ENCODE measurements at regions not wholly inside any gene's neighbourhood (a gene's known extent, or its start where the extent isn't known, plus 50 kb on each side); places are given as distances from the start of the nearest gene placed in this dataset.

DNA sequence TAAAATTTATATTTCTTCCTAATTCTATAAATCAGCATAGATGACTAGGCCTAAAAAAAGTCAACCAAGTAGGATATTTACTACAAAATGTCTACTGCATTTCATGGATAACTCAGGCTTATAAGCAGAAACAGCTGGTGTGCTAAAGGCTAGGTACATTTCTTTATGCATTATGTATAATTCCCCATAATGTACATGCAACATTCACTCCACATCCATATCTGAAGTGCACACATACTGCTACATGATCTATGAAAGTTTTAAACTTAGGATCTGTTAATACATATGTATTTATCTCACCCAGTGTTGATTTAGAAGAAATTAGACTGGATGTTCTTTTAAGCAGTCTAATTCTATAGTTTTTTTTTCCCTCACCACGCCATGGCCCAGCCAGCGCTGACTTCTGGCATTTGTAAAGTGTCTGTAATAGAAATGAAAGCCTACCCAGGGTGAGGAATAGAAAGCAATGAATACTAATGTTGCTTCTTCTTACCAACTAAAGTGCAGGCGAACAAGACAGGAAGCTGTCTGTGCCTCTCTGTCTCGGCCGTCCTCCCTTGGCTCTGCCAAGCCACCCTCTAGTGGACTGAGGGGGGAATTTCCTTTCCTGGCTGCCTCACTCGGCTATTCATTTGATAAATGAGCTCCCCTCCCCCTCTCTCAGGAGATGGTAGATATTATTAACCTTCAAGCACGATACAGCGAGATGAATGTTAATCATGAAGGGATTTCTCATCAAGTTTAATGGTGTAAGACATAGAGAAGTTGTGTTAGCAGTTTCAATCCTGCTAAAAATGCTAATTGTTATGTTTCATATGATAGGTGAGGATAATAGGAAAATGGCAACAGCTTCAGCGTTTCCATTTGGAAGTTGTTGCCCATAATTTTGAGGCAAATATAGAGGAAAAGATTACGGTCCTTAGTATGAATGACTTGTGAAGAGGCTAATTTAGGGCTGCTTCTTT lies 384.5 kb downstream of the MTX2 start:
- peak; percentile 72 for DNase-seq

- no peak for DNase-seq
These were observed 387.0 kb downstream of the MTX2 start for GRCh38 chr2:176656038-176656775.

- DNase-seq: no peak
These were observed 387.5 kb downstream of the MTX2 start for GRCh38 chr2:176656776-176657140.

DNA sequence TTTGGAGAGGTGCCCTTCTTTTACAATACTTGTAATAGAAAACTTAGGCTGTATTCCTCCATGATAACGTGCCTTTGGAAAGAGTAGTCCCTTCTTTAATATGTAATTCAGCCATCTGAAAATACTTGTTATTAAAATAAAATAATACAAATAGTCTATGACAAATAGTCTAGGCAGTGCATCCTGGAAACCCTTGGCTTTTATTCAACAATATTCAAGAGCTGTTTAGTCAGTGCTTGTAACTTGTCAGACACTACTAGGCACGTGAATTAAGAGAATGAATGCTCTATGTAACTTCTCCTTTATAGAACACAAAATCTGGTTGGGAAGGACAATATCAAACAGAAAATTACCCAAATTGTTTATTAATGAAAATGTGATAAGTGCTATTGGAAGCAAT lies 388.2 kb downstream of the MTX2 start:
- DNase-seq: no peak

DNA sequence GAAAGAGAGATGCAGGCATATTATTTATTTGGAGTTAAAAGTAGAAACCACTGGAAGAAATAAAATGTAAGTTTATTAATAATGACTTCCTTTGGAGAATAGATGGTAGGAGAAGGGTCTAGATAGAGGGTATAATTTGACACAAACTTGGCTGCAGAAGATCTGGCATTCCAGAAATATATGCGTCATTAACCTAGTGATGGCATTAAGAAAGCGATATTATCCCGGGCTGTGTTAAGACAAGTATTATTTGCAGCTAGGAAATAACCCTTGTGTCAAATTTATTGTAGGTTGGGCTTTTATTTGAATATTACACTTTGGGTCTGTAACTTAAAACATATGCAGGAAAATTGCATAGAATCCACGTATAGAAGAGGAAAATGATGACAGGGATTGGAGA lies 389.5 kb downstream of the MTX2 start:
- no peak for DNase-seq

DNA sequence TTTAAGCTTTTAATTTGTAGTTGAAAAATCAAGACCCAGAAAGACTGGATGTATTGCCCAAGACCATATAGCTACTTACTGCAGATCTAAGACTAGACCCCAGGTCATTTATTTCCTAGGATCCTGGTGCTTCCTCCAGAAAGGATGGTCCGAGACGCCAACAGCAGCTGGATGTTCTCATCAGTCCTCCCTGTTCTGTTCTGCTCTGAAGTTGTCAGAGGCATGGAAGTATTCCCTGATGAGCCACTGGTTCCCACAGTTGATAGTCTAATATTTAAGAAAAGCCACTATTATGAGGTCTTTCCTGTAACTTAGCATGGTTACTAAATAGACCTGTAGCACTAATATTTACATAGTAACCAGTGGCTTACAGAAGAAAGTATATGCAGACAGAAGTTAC lies 393.5 kb downstream of the MTX2 start:
- DNase-seq: no peak

DNA sequence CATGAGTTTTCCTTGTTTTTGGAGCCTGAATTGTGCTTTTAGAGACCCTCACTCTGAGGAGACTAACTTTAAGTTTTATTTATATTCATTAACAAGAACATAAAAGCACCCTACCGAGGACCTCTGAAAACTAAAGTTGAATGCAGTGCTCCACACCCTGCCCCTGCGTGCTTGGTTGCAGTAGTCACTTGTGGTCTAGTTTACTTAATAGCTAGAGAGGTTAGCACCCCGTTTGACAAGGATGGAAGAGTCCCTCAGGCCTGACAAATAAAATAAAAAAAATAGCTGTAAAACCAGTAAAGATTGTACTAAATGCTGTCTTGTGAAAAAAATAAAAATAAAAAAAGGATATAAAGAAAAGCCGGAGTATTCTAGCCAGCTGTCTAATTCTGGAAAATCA lies 395.2 kb downstream of the MTX2 start:
- DNase-seq: no peak

GRCh38 chr2:176665086-176665485 lies 395.8 kb downstream of the MTX2 start:
- DNase-seq: no peak

GRCh38 chr2:176668912-176669311 lies 399.7 kb downstream of the MTX2 start:
- no peak for DNase-seq

DNA sequence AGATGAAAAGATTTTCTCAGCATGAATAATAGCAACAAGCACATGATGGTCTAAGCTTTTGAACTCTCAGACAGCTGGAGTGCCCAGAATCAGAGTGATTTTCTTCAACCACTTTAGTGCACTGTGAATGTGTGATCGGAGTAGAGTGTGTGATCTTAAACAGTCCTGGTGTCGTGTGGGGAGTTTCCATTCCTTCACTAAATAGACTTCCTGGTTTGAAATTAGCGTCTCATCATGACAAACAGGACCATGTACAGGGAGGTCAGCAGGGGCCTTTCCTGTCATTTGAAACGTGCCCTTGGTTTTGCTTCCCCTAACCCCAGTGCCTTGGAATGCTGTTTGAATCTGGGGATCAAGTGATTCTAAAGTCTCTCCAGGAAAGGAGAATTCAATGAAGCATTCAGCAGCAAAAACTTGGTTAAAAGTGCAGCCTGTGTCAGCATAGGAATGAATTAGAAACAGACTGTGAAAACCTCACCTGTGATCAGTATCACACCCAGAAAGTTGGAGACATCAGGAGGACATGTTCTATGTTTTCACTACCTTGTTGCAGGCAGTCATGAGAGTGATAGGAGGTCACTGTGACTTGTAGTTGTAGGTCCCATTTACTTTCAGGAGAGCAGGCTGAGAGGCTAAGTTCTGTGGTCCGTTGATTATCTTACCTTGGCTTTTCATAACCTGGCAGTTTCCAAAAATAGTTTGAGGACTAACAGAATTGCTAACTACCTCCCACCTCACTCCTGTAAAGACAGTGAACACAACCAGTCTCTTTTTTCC lies 400.3 kb downstream of the MTX2 start:
- no peak for DNase-seq

DNA sequence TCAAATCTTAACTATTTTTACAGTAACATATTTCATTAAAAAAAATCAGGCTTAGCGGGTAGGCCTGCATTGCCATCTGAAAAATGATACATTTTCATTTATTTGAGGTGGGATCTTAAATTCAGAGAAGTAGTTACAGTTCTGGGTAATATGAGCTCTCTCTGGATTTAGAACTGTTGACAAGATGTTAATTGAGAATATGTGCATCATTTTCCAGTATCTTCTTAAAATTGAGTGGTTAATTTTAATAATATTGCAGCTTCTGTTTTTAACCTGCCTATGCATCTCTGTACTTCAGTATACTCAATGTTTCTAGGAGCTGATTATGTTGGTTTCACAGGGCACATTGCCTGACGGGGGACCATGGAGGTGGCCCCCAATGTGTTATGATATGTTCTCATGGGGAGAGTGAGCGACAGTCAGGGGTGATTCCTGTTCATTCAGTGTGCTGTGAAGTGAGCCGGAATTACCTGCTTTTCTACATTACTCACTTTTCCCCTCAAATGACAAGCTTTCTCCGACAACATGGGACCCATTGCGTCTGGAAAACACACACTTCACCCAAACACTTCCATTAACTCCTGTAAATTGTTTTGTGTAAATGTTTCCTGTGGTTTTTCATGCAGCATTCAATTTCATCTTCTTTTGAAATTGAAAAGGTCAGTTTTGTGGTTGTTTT lies 406.2 kb downstream of the MTX2 start:
- DNase-seq: no peak

DNA sequence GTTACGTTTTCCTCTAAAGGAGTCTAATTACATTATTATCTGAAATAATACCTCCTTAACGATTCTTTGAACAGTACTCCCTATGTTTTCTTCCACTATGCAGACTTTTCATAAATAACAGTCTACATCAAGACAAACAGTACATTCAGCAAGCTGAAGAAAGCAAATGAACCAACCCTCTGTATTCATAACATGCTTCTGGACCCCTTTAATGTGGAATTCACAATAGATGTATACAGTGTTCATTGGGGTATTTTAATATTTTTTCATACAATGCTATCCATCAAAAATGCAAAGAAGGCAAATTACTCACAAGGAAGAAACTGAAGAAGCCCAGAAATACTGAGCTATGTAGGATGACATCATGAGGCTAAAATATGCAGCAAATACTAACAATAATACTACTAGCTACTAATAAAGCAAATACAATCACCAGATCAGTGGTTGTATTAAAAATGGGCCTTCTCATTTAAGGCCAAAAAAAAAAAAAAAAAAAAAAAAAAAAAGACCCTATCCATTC lies 408.6 kb downstream of the MTX2 start:
- DNase-seq: no peak

DNA sequence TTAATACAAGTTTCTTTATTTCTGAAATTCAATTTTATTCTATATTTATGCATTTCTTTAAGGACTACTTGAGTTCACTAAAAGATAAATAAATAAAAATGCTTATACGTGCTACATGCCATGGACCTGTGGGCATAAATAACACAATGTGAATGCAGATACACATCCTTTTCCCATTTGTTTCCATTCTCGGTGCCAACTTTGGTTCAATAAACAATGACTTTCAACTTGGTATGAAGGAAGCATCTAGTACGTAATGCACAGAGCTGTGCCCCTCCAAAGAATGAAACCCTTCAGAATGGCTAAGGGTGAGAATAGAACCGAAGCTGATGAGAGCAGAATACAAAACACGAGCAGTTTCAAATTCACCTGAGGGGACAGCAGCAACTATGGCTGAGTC lies 409.3 kb downstream of the MTX2 start:
- no peak for DNase-seq

DNA sequence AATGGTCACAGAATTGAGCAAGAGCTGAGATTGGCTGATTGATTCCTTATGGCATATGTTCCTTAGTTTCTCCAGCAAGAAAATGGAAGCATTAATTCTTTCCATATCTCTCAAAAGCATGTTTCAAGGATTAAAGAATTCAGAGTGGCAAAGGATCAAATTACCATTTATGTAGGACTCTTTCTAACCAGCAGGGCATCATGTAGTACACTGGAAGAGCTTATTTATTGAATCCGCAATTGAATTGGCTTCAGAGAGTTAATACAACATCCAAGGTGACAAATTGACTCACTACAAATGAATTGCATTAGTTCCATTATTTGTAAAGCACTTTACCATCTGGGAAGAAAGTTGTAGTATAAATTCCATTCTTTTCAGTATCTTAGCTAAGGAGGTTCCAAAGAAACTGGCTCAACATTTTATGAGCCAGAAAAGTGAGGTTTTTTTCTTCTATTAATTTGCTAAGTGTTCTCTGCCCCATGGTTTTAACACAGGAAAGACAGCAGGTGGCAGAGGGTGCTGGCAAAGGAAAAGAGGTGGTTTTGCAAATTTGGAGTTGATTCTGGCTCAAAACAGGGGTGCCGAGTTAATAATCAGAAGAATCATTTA lies 409.9 kb downstream of the MTX2 start:
- no peak for DNase-seq

GRCh38 chr2:176680916-176681516 lies 411.8 kb downstream of the MTX2 start:
- no peak for DNase-seq

GRCh38 chr2:176681584-176682115 lies 412.4 kb downstream of the MTX2 start:
- no peak for DNase-seq

- no peak for DNase-seq
These were observed 413.0 kb downstream of the MTX2 start for GRCh38 chr2:176682278-176682677.

- no peak for DNase-seq
These were observed 414.4 kb downstream of the MTX2 start for GRCh38 chr2:176683618-176684111.

- DNase-seq: no peak
These were observed 416.7 kb downstream of the MTX2 start for GRCh38 chr2:176685908-176686307.

DNA sequence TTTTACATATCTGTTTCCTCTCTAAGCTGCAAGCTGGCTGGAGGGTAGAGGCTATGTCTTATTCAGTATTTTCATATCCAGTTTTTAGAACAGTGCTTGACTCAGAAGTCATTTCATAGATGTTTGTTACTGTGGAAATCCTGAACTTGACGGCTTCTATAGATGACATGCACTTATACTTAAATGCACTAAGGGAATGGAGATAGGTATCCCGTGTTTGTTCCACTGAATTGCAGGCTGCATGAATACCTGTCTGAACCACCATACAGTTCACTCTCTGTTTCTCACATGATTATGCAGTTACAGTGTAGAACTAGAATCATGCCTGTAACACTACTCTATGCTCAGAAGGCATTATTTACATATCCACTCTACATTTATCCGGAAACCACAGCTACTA lies 417.1 kb downstream of the MTX2 start:
- no peak for DNase-seq

GRCh38 chr2:176687342-176687741 lies 418.1 kb downstream of the MTX2 start:
- no peak for DNase-seq

All from SHP77 treated with DMSO at 0.1 percent for 48 hours (cell line).